ENCODE measurements at regions not wholly inside any gene's neighbourhood (a gene's known extent, or its start where the extent isn't known, plus 50 kb on each side); places are given as distances from the start of the nearest gene placed in this dataset.

- H3K4me2 ChIP-seq, result peak overlapping the region; percentile 19
- no peak overlapping the region for H3K9ac ChIP-seq
- Mint-ChIP-seq H3K9me3 (peaks cover 10% of the 10 kb centered on the region), H3K4me1 (peaks cover 9% of the 10 kb centered on the region), H3K27me3 (ENCODE audit: insufficient read depth, low read depth) (no peaks in the 10 kb centered on the region), H3K27ac (no peak overlapping the region), H3K36me3 (no peaks in the 10 kb centered on the region), H3K4me3 (no peak overlapping the region)
- H3K9me3 ChIP-seq (ENCODE audit: low read depth), result no peaks in the 10 kb centered on the region
- H3K27me3 ChIP-seq, result no peaks in the 10 kb centered on the region
- H3F3A ChIP-seq (ENCODE audit: low read depth), result no peaks in the 10 kb centered on the region
- no peaks in the 10 kb centered on the region for H3K79me2 ChIP-seq (ENCODE audit: low read depth)
- TF ChIP-seq CTCF (IDR thresholded peaks at IDR 0.05), result no peak
- no peak for TF ChIP-seq EZH2phosphoT487 (IDR thresholded peaks at IDR 0.05)
- TF ChIP-seq EZH2 (IDR thresholded peaks at IDR 0.05), result no peak
- peaks cover 10% of the 10 kb centered on the region for H3K4me1 ChIP-seq
- H2AFZ ChIP-seq (replicated peaks), result peak overlapping the region; percentile 13
- H3K4me3 ChIP-seq, result no peak overlapping the region
- no peaks in the 10 kb centered on the region for H3K36me3 ChIP-seq
- peak; percentile 24 for DNase-seq (ENCODE audit: low spot score)
- no peak overlapping the region for H3K27ac ChIP-seq
- no peaks in the 10 kb centered on the region for H4K20me1 ChIP-seq (ENCODE audit: low read depth)
These were observed 465.2 kb downstream of the TFAP2B start for GRCh38 chr6:51283723-51284355.

GRCh38 chr6:51285876-51286275 lies 467.2 kb downstream of the TFAP2B start:
- peaks cover 6% of the 10 kb centered on the region for H3K4me1 Mint-ChIP-seq
- no peak for DNase-seq (ENCODE audit: low spot score)
- no peaks in the 10 kb centered on the region for H3F3A ChIP-seq (ENCODE audit: low read depth)
- no peaks in the 10 kb centered on the region for H3K9me3 Mint-ChIP-seq
- no peak for TF ChIP-seq EZH2 (IDR thresholded peaks at IDR 0.05)
- no peak for TF ChIP-seq CTCF (IDR thresholded peaks at IDR 0.05)
- no peak for TF ChIP-seq EZH2phosphoT487 (IDR thresholded peaks at IDR 0.05)
- no peak overlapping the region for H3K27ac Mint-ChIP-seq
- no peak overlapping the region for H2AFZ ChIP-seq (replicated peaks)
- no peak overlapping the region for H3K27ac ChIP-seq
- H3K27me3 Mint-ChIP-seq (ENCODE audit: insufficient read depth, low read depth), result no peaks in the 10 kb centered on the region
- H3K9ac ChIP-seq, result no peak overlapping the region
- no peaks in the 10 kb centered on the region for H3K27me3 ChIP-seq
- H3K4me2 ChIP-seq, result no peak overlapping the region
- H3K4me1 ChIP-seq, result peaks cover 10% of the 10 kb centered on the region
- no peaks in the 10 kb centered on the region for H3K36me3 ChIP-seq
- H4K20me1 ChIP-seq (ENCODE audit: low read depth), result no peaks in the 10 kb centered on the region
- H3K4me3 Mint-ChIP-seq, result no peak overlapping the region
- H3K36me3 Mint-ChIP-seq, result no peaks in the 10 kb centered on the region
- H3K9me3 ChIP-seq (ENCODE audit: low read depth), result no peaks in the 10 kb centered on the region
- H3K4me3 ChIP-seq, result no peak overlapping the region
- no peaks in the 10 kb centered on the region for H3K79me2 ChIP-seq (ENCODE audit: low read depth)

GRCh38 chr6:51289041-51289440 lies 470.4 kb downstream of the TFAP2B start:
- H3K4me3 ChIP-seq, result no peak overlapping the region
- Mint-ChIP-seq H3K27ac (no peak overlapping the region), H3K36me3 (no peaks in the 10 kb centered on the region), H3K27me3 (ENCODE audit: insufficient read depth, low read depth) (no peaks in the 10 kb centered on the region), H3K4me1 (peaks cover 2% of the 10 kb centered on the region), H3K4me3 (no peak overlapping the region), H3K9me3 (no peaks in the 10 kb centered on the region)
- no peak overlapping the region for H3K4me2 ChIP-seq
- H3K9me3 ChIP-seq (ENCODE audit: low read depth), result no peaks in the 10 kb centered on the region
- H2AFZ ChIP-seq (replicated peaks), result no peak overlapping the region
- no peak for DNase-seq (ENCODE audit: low spot score)
- H3K27me3 ChIP-seq, result no peaks in the 10 kb centered on the region
- no peak overlapping the region for H3K27ac ChIP-seq
- no peaks in the 10 kb centered on the region for H4K20me1 ChIP-seq (ENCODE audit: low read depth)
- no peaks in the 10 kb centered on the region for H3F3A ChIP-seq (ENCODE audit: low read depth)
- peaks cover 4% of the 10 kb centered on the region for H3K4me1 ChIP-seq
- TF ChIP-seq EZH2phosphoT487 (IDR thresholded peaks at IDR 0.05), result no peak
- TF ChIP-seq CTCF (IDR thresholded peaks at IDR 0.05), result no peak
- TF ChIP-seq EZH2 (IDR thresholded peaks at IDR 0.05), result no peak
- no peaks in the 10 kb centered on the region for H3K79me2 ChIP-seq (ENCODE audit: low read depth)
- H3K36me3 ChIP-seq, result no peaks in the 10 kb centered on the region
- H3K9ac ChIP-seq, result no peak overlapping the region
